ENCODE measurements at regions not wholly inside any gene's neighbourhood (a gene's known extent, or its start where the extent isn't known, plus 50 kb on each side); places are given as distances from the start of the nearest gene placed in this dataset.

DNA sequence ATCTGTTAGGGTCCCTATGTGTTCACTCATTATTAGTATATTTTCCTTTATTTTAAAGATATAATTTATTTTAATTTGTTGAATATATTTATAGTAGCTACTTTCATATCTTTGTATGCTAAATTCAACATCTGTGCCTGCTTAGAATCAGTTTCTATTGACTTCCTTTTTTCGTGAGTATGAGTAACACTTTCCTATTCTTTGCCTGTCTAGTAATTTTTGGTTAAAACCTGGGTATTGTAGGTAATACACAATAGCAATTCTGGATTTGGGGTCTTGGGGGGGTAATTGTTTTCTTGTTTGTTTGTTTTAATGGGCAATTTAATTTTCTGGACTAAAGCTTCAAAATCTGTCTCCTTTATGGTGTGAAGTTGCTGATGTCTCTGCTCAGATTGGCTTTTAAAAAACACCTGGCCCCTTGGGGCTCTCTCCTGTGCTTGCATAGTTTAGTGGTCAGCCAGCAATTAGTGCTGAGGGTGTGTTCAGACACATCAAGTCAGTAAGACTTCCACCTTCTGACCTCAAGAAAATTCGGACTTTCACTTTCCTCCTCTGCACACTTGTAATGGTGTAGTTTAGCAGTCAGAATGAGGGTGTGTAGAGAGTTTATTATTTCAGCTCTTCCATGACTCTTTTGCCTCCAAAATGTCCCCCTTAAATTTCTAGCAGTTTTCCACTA, 124.4 kb upstream of the MAP1B start:
- H3K9me3 ChIP-seq (ENCODE audit: control insufficient read depth, low read depth, low read length), result no peaks in the 10 kb centered on the region
- no peaks in the 10 kb centered on the region for H3K79me2 ChIP-seq (ENCODE audit: control insufficient read depth, insufficient read depth, low read length)
- DNase-seq (ENCODE audit: low read depth, low spot score) (no peak), FAIRE-seq (no peak)
- no peaks in the 10 kb centered on the region for H3K4me1 ChIP-seq (ENCODE audit: control insufficient read depth, extremely low read depth, insufficient read depth, low read length)
- H3K36me3 ChIP-seq (ENCODE audit: control insufficient read depth in 2 of 2, extremely low read depth in 1 of 2, insufficient read depth in 2 of 2, low read length in 2 of 2), result no peaks in the 10 kb centered on the region
- H3K4me3 ChIP-seq (ENCODE audit: control insufficient read depth in 2 of 3, extremely low read depth in 1 of 3, insufficient read depth in 2 of 3, low read depth in 1 of 3, low read length in 3 of 3), result no peak overlapping the region
- no peak overlapping the region for H2AFZ ChIP-seq (ENCODE audit: control insufficient read depth, low read length)
- H4K20me1 ChIP-seq (ENCODE audit: control insufficient read depth, extremely low read depth, insufficient read depth, low read length), result no peaks in the 10 kb centered on the region
- H3K4me2 ChIP-seq (ENCODE audit: control insufficient read depth, extremely low read depth, insufficient read depth, low read depth, low read length), result no peak overlapping the region
- dilution Hi-C loops (cut with MboI; ENCODE audit: extremely low pct_ligation_motif_present, low sequenced_read_pairs), result no loop called here
- H3K27me3 ChIP-seq (ENCODE audit: control insufficient read depth, extremely low read depth, insufficient read depth, low read length), result no peaks in the 10 kb centered on the region
- H3K27ac ChIP-seq (ENCODE audit: control insufficient read depth, insufficient read depth, low read length), result no peak overlapping the region
- TF ChIP-seq, protein P1, sequence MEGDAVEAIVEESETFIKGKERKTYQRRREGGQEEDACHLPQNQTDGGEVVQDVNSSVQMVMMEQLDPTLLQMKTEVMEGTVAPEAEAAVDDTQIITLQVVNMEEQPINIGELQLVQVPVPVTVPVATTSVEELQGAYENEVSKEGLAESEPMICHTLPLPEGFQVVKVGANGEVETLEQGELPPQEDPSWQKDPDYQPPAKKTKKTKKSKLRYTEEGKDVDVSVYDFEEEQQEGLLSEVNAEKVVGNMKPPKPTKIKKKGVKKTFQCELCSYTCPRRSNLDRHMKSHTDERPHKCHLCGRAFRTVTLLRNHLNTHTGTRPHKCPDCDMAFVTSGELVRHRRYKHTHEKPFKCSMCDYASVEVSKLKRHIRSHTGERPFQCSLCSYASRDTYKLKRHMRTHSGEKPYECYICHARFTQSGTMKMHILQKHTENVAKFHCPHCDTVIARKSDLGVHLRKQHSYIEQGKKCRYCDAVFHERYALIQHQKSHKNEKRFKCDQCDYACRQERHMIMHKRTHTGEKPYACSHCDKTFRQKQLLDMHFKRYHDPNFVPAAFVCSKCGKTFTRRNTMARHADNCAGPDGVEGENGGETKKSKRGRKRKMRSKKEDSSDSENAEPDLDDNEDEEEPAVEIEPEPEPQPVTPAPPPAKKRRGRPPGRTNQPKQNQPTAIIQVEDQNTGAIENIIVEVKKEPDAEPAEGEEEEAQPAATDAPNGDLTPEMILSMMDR (optimal IDR thresholded peaks at IDR 0.05 in 1 of 3, IDR thresholded peaks at IDR 0.05 in 1 of 3, conservative IDR thresholded peaks at IDR 0.05 in 1 of 3; ENCODE audit: extremely low read depth in 1 of 3, insufficient read depth in 2 of 3, low read length in 3 of 3), result no peak
- TF ChIP-seq EZH2 (IDR thresholded peaks at IDR 0.05; ENCODE audit: low read length), result no peak
- no peaks in the 10 kb centered on the region for H3K9me1 ChIP-seq (ENCODE audit: control insufficient read depth, extremely low read depth, insufficient read depth, low read length)
- no peak overlapping the region for H3K9ac ChIP-seq (ENCODE audit: control insufficient read depth, extremely low read depth, insufficient read depth, low read length)

DNA sequence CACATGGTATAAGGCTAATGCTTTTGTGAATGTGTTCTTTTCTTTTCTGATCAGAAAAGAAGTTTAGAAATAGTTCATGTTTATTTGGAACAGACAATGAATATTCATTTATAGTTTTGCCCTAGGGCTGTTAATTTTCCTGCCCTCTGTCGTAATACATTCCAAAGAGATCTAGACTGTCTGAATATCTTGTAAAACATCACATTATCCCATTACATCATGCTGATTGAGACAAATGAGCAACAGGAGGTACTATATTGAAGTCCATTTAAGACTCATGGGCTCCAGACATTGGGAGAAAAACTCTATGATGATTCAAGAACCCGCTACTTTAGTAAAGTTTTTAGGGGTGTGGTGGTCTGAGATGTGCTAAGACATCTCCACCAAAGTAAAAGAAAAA, 121.2 kb upstream of the MAP1B start:
- Histone ChIP-seq H3K27me3 (ENCODE audit: control insufficient read depth, extremely low read depth, insufficient read depth, low read length) (no peaks in the 10 kb centered on the region), H3K79me2 (ENCODE audit: control insufficient read depth, insufficient read depth, low read length) (no peaks in the 10 kb centered on the region), H3K9me1 (ENCODE audit: control insufficient read depth, extremely low read depth, insufficient read depth, low read length) (no peaks in the 10 kb centered on the region), H3K36me3 (ENCODE audit: control insufficient read depth in 2 of 2, extremely low read depth in 1 of 2, insufficient read depth in 2 of 2, low read length in 2 of 2) (no peaks in the 10 kb centered on the region), H3K4me2 (ENCODE audit: control insufficient read depth, extremely low read depth, insufficient read depth, low read depth, low read length) (no peak overlapping the region), H3K4me1 (ENCODE audit: control insufficient read depth, extremely low read depth, insufficient read depth, low read length) (no peaks in the 10 kb centered on the region), H3K9me3 (ENCODE audit: control insufficient read depth, low read depth, low read length) (no peaks in the 10 kb centered on the region), H3K9ac (ENCODE audit: control insufficient read depth, extremely low read depth, insufficient read depth, low read length) (no peak overlapping the region), H3K27ac (ENCODE audit: control insufficient read depth, insufficient read depth, low read length) (no peak overlapping the region), H4K20me1 (ENCODE audit: control insufficient read depth, extremely low read depth, insufficient read depth, low read length) (no peaks in the 10 kb centered on the region), H3K4me3 (ENCODE audit: control insufficient read depth in 2 of 3, extremely low read depth in 1 of 3, insufficient read depth in 2 of 3, low read depth in 1 of 3, low read length in 3 of 3) (no peak overlapping the region), H2AFZ (ENCODE audit: control insufficient read depth, low read length) (no peak overlapping the region)
- no peak for TF ChIP-seq EZH2 (IDR thresholded peaks at IDR 0.05; ENCODE audit: low read length)
- TF ChIP-seq, protein P1 (optimal IDR thresholded peaks at IDR 0.05 in 1 of 3, IDR thresholded peaks at IDR 0.05 in 1 of 3, conservative IDR thresholded peaks at IDR 0.05 in 1 of 3; ENCODE audit: extremely low read depth in 1 of 3, insufficient read depth in 2 of 3, low read length in 3 of 3), result no peak
- DNase-seq (ENCODE audit: low read depth, low spot score) (no peak), FAIRE-seq (no peak)
- dilution Hi-C loops (cut with MboI; ENCODE audit: extremely low pct_ligation_motif_present, low sequenced_read_pairs), result no loop called here
